ENCODE measurements at regions not wholly inside any gene's neighbourhood (a gene's known extent, or its start where the extent isn't known, plus 50 kb on each side); places are given as distances from the start of the nearest gene placed in this dataset.
A peak's percentile ranks its signal among the peaks of the same experiment; 100 is the strongest.

GRCh38 chr15:95291898-95292472 is 1038.5 kb upstream of the NR2F2 start:
- Histone ChIP-seq H3K36me3 (replicated peaks in 1 of 2) (no peaks in the 10 kb centered on the region), H3K27me3 (no peaks in the 10 kb centered on the region), H3K4me1 (replicated peaks in 1 of 2) (peaks cover 0 to 4% of the 10 kb centered on the region in 2 donors), H3K4me3 (no peak overlapping the region), H3K9me3 (replicated peaks in 1 of 3) (no peaks in the 10 kb centered on the region), H3K27ac (no peak overlapping the region)
- 46 to 59% (median 56%) methylated on average over 3 of the region's 3 CpGs for WGBS, 4 donors
- TF ChIP-seq, protein P1, sequence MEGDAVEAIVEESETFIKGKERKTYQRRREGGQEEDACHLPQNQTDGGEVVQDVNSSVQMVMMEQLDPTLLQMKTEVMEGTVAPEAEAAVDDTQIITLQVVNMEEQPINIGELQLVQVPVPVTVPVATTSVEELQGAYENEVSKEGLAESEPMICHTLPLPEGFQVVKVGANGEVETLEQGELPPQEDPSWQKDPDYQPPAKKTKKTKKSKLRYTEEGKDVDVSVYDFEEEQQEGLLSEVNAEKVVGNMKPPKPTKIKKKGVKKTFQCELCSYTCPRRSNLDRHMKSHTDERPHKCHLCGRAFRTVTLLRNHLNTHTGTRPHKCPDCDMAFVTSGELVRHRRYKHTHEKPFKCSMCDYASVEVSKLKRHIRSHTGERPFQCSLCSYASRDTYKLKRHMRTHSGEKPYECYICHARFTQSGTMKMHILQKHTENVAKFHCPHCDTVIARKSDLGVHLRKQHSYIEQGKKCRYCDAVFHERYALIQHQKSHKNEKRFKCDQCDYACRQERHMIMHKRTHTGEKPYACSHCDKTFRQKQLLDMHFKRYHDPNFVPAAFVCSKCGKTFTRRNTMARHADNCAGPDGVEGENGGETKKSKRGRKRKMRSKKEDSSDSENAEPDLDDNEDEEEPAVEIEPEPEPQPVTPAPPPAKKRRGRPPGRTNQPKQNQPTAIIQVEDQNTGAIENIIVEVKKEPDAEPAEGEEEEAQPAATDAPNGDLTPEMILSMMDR (IDR thresholded peaks at IDR 0.05), result peak; percentile 28 to 68 (median 55)
- no peak for TF ChIP-seq POLR2A (IDR thresholded peaks at IDR 0.05)
- intact Hi-C loops (cut with DNase I), result no loop called here
- DNase-seq, result no peak

GRCh38 chr15:95292785-95293450 is 1037.6 kb upstream of the NR2F2 start:
- 49 to 66% (median 58%) methylated on average over 6 of the region's 6 CpGs for WGBS, 4 donors
- no peaks in the 10 kb centered on the region for H3K9me3 ChIP-seq (replicated peaks in 1 of 3)
- H3K27ac ChIP-seq, result peak overlapping the region in 2 of 5 donors; percentile 24 to 30

DNA sequence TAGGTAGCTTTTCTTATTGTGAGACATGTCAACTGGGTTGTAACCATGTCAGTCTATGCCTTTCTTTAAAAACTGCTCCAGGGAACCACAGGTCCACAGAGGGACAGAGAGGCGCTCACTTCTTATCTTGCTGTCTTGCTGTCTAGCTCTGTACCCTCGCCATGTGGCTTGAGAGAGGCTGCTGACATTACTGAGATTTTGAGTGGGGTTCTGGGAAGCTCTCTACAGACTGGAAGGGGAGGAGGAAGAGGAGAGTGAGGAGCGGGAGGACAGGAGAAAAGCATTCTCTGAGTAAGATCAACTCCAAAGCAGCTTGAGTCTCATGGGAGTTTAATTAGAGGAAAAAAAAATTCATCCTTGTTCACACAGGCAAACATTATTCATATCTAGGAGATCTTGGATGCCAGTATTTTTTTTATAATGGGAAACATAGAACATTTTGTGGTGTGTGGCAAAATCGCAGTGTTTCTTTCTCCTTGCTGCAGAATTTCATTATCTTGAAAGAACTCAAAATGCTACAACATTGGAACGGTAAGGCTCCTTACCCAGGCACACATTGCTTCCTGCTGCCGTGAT is 1037.0 kb upstream of the NR2F2 start:
- no peaks in the 10 kb centered on the region for H3K9me3 ChIP-seq (replicated peaks in 1 of 3)
- intact Hi-C loops (cut with DNase I), result no loop called here
- H3K27ac ChIP-seq, result peak overlapping the region in 2 of 5 donors; percentile 24 to 30
- H3K36me3 ChIP-seq (replicated peaks in 1 of 2), result no peaks in the 10 kb centered on the region
- H3K4me3 ChIP-seq, result no peak overlapping the region
- no peaks in the 10 kb centered on the region for H3K27me3 ChIP-seq
- WGBS, 4 donors, result 69 to 74% (median 70%) methylated on average over 6 of the region's 6 CpGs
- no peak for TF ChIP-seq POLR2A (IDR thresholded peaks at IDR 0.05)
- TF ChIP-seq, protein P1 (IDR thresholded peaks at IDR 0.05), result no peak
- no peak for DNase-seq
- H3K4me1 ChIP-seq (replicated peaks in 1 of 2), result peaks cover 0 to 5% of the 10 kb centered on the region in 2 donors

More at GRCh38 chr15:95292785-95293450, 1037.6 kb upstream of the NR2F2 start:
- no peaks in the 10 kb centered on the region for H3K36me3 ChIP-seq (replicated peaks in 1 of 2)
- intact Hi-C loops (cut with DNase I), result no loop called here
- no peak for DNase-seq
- H3K27me3 ChIP-seq, result no peaks in the 10 kb centered on the region
- no peak for TF ChIP-seq POLR2A (IDR thresholded peaks at IDR 0.05)
- TF ChIP-seq, protein P1 (IDR thresholded peaks at IDR 0.05), result no peak
- peaks cover 0 to 5% of the 10 kb centered on the region in 2 donors for H3K4me1 ChIP-seq (replicated peaks in 1 of 2)
- no peak overlapping the region for H3K4me3 ChIP-seq

DNA sequence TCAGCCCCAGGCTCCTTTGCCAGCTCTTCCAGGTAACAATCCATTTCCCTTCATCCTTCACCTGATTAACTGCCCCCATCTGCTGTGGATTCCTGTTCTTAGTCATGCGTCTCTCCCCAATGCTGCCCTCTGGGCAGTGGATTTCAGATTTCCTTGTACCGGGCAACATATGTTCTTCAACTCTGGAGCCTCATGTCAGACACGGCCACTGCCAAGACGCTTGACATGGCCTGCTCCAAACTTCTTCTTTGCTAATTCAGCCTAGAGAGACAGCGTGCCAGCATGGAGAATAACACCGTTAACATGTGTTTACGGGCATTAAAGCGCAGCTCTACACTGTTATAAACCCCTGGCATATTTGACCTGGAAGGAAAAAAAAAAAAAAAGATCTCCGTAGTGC is 1035.1 kb upstream of the NR2F2 start:
- intact Hi-C loops (cut with DNase I), result no loop called here
- H3K4me3 ChIP-seq, result no peak overlapping the region
- H3K36me3 ChIP-seq (replicated peaks in 1 of 2), result no peaks in the 10 kb centered on the region
- H3K4me1 ChIP-seq (replicated peaks in 1 of 2), result peaks cover 0 to 5% of the 10 kb centered on the region in 2 donors
- 83 to 87% (median 85%) methylated on average over 9 of the region's 9 CpGs for WGBS, 4 donors
- DNase-seq, result no peak
- no peaks in the 10 kb centered on the region for H3K27me3 ChIP-seq
- no peaks in the 10 kb centered on the region for H3K9me3 ChIP-seq (replicated peaks in 1 of 3)
- no peak for TF ChIP-seq POLR2A (IDR thresholded peaks at IDR 0.05)
- TF ChIP-seq, protein P1 (IDR thresholded peaks at IDR 0.05), result no peak
- H3K27ac ChIP-seq, result no peak overlapping the region
